Endothelial cell of umbilical vein (primary cell): ENCODE measurements at regions not wholly inside any gene's neighbourhood (a gene's known extent, or its start where the extent isn't known, plus 50 kb on each side); places are given as distances from the start of the nearest gene placed in this dataset.

Experiments used
- EZH2 ChIP-seq: IDR thresholded peaks from 2 replicates; pipeline ENCODE4 v1.6.1; 2012; ENCODE audit warnings: borderline replicate concordance, low read depth, mild to moderate bottlenecking, moderate library complexity, low read length, inconsistent platforms; ENCODE audit not compliant: severe bottlenecking
- GATA2 ChIP-seq: IDR thresholded peaks from 2 replicates; pipeline ENCODE4 v1.7.0; 2011; ENCODE audit warnings: low read depth, mild to moderate bottlenecking, moderate library complexity, mixed read lengths, low read length; ENCODE audit not compliant: insufficient read length, insufficient read depth
- MYC ChIP-seq: IDR thresholded peaks from one replicate; pipeline ENCODE4 v1.6.1; 2011; ENCODE audit warnings: mild to moderate bottlenecking, low read depth, low read length
- POLR2A ChIP-seq: IDR thresholded peaks from 2 replicates; pipeline ENCODE4 v1.6.1; 2012; ENCODE audit warnings: low read depth, mild to moderate bottlenecking, control low read depth, low read length
- POLR2AphosphoS5 ChIP-seq: IDR thresholded peaks from 2 replicates; pipeline ENCODE4 v1.6.1; 2012; ENCODE audit warnings: low read depth, mild to moderate bottlenecking, control low read depth, low read length, moderate library complexity; ENCODE audit not compliant: insufficient read depth
- TF ChIP-seq, protein P1 (sequence below): IDR thresholded peaks from 2 replicates; pipeline ENCODE4 v1.6.1; 2011; ENCODE audit not compliant: insufficient read depth, insufficient read length
- TF ChIP-seq, protein P2 (sequence below), 2 donors: IDR thresholded peaks; 1 replicate in 1 of 2; 2 replicates in 1 of 2; pipeline ENCODE4 v1.5.1; 2011; ENCODE audit warnings: low read length in 2 of 2, mild to moderate bottlenecking in 2 of 2, moderate library complexity in 2 of 2, control low read depth in 1 of 2, inconsistent platforms in 1 of 2, low read depth in 1 of 2; ENCODE audit not compliant: insufficient read depth in 1 of 2; ENCODE audit errors: extremely low read depth in 1 of 2

DNA sequence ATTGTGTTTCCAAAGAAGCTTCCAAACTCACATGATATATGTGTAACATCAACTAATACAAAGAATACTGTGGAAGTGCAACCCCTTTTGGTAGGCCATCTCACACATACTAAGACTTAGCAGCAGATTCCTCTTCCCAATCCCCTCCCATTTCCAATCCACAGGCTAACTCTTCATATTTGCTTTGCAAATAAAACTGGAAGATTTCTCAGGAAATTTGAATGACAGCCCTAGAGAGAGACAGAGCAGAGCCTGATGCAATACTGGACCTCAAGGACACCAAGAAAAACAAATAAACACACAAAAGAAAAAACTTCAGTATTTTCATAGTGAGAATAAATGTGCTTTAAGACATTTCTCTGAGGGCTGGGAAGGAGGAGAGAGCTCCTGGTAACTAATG, 190.2 kb upstream of the BRINP3 start:
- TF ChIP-seq, protein P1, sequence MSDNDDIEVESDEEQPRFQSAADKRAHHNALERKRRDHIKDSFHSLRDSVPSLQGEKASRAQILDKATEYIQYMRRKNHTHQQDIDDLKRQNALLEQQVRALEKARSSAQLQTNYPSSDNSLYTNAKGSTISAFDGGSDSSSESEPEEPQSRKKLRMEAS, result no peak
- TF ChIP-seq, protein P2, sequence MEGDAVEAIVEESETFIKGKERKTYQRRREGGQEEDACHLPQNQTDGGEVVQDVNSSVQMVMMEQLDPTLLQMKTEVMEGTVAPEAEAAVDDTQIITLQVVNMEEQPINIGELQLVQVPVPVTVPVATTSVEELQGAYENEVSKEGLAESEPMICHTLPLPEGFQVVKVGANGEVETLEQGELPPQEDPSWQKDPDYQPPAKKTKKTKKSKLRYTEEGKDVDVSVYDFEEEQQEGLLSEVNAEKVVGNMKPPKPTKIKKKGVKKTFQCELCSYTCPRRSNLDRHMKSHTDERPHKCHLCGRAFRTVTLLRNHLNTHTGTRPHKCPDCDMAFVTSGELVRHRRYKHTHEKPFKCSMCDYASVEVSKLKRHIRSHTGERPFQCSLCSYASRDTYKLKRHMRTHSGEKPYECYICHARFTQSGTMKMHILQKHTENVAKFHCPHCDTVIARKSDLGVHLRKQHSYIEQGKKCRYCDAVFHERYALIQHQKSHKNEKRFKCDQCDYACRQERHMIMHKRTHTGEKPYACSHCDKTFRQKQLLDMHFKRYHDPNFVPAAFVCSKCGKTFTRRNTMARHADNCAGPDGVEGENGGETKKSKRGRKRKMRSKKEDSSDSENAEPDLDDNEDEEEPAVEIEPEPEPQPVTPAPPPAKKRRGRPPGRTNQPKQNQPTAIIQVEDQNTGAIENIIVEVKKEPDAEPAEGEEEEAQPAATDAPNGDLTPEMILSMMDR (IDR thresholded peaks at IDR 0.05; ENCODE audit: extremely low read depth in 1 of 2, insufficient read depth in 1 of 2, low read depth in 1 of 2, low read length in 2 of 2), result no peak
- no peak for TF ChIP-seq EZH2
- no peak for TF ChIP-seq GATA2
- no peak for TF ChIP-seq POLR2AphosphoS5
- TF ChIP-seq POLR2A, result no peak
- TF ChIP-seq MYC, result no peak
